GM04504 (cell line): ENCODE measurements at regions not wholly inside any gene's neighbourhood (a gene's known extent, or its start where the extent isn't known, plus 50 kb on each side); places are given as distances from the start of the nearest gene placed in this dataset.
"Not testable (repeated sequence)": the region's sequence is repeated elsewhere in the genome, so short reads cannot be mapped to it uniquely, and the experiment has no call there.

Experiments
- DNase-seq: peaks from one replicate; pipeline ENCODE4 v3.0.0-alpha.2; 2012; ENCODE audit warnings: low read depth

DNA sequence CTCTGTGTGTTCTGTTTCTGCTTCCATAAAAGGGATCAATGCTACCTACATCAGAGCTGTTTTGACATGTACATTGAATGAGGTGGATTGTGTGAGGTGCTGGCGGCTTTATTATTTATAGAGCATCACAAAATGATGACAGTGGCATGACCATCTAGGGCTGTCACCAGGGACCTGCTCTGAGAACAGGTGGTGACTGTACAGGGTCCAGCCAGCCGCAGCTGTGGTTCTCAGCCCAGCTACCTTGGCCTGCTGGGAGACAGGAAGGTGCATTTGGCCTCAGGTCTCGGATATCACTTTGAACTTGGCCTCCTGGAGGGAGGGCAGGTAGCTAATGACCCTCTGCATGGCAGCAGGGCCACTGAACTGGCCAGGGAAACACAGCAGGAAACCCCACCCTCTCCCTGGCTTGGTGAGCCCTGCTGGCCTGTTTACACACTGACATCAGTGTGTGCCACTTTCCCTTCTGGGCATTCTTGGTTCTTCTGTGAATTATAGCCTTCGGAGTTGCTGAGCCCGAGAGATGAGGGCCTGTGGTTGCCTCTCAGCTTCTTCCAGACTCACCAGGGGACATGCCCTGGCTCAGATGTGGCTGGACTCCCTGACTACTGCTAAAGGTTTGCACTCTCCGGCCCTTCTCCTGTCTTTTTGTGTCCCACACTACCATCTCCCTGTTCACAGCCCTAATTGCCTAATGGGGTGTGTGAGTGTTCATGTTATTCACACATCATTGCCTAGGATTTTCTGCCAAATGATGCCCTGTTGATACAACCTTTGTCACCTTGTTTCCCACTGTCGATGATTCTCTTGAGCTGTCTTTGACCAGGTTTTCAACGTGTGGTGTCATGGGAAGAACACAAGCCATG lies 109.2 kb upstream of the RAB12 start:
- no peak for DNase-seq

DNA sequence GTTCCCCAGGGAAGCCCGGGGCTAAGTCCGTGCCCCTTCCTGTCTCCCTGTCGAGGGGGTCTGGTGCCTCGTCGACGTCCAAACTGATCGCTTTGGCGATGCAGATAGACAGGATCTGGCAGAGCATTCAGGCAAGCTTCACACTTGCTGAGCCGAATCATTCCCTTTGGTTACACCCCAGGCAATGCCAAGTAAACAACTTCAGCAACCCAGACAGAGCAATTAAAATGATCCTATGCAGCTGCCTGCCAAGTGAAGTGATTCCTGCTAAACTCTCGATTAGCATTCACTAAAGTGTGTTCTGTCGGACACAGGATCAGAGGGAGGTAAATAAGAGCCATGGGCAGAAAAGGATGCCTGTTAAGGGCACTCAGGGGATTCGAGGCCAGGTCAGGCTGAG lies 108.2 kb upstream of the RAB12 start:
- DNase-seq, result no peak

DNA sequence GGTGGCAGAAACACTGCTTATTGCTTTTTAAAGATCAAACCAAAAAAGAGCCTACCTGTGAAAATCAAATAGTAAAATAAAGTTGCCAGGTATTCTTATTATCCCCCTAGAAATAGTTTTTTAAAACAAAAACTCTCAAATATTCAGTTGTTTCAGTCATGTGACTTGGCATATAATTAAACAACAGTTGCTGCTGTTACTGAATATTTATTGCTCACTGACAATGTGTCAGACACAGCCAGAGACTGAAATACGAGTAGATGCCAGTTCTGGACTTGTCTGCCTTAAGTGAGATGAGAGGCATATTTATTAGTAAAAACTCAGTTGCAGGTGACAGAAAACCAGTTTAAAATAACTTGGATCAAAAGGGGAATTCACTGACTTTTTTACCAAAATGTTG lies 106.0 kb upstream of the RAB12 start:
- DNase-seq, result no peak

DNA sequence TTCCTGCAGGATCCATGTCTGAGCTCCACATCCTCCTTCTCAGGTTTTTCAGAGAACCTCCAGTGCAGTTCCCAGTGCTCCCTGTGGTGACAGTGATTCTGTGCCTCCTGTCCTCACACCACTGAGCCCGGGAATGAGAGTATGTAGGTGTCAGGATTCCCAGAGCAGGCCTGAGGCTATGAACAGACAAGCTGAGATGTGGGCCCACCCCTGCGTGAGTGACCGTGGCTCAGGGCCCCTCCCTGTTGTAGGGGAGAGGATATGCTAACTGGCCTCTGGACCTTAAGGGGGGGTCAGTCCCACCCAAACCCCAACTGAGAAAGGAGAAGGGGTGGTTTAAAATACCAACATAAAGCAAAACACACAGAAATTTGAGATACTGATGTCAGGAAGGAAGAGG lies 104.8 kb upstream of the RAB12 start:
- no peak for DNase-seq

DNA sequence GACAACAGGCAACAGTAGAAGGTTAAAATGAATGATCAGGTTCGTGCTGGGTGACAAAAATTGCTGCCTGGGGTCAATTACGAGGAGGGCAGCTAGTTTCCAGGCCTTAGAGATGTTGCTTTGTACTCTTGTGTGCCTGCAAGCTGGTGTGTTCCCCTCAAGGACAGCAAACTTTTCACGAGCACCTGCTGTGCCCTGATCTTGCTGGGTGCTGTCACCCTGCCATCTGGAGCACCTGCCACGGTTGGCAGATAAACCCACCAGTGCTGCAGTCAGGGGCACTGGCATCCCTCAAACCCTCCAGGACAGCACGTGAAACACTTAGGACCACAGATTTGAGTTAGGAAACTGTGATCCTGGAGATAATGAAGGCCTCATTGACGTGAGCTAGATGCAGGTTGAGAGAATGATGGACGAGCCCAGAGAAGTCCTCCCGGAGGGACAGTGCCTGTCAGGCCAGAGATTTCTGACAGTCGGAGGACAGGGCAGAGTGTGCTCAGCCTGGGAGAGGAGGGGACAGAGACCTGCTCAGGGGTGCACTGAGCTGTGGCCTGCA lies 104.3 kb upstream of the RAB12 start:
- no peak for DNase-seq

DNA sequence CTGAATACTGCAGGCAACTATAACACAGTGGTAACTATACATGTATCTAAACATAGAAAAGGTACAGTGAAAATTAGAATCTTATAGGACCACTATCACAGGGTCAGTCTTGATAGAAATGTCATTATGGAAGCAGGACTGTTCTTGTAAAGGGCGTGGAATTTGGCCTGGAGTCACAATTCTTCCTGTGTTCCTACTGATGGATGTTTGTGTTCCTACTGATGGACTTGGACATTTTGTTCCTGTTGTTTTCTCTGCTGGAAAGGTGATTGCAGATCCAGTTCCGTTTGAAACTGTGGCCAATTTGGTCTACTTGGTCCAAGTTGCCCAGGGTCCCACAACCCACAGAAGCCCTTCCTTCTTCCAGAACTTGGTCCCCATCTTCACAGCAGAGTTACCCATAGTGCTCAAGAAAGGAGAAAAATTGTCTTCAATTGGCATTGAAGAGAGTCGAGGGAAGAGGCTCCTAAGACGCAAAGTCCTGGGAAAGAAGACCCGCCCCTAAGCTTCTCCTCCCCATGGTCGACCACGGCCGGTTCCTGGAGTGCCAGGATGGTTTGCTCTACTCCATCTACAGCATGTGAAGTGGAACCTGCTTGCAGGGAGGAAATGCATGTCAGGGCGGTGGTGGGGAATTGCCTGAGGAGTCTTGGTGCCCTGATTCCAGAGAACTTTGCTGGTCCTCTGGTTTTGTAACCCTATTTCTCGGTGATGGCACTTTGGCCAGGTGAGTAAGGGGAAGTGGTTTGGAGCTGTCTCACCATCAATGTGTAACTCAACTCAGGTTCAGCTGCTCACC lies 102.8 kb upstream of the RAB12 start:
- DNase-seq, result no peak

DNA sequence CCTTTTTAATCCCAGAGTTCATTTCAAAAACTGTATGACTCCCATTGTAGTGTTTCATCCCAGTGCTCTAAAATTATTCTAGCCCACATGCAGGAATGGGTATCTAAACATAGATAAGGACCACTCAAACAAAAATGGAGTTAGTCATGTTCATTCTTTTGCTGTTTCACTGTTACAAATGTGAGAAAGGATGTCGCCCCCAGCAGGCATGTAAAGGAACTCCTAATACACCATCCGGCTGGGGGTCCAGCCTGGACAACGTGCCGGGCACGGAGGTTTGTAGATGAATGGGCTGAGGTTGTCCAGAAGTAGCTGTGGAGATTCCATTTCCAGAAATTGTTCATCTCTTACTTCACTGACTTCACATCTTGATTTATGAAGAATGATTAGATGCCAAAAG lies 101.9 kb upstream of the RAB12 start:
- no peak for DNase-seq

DNA sequence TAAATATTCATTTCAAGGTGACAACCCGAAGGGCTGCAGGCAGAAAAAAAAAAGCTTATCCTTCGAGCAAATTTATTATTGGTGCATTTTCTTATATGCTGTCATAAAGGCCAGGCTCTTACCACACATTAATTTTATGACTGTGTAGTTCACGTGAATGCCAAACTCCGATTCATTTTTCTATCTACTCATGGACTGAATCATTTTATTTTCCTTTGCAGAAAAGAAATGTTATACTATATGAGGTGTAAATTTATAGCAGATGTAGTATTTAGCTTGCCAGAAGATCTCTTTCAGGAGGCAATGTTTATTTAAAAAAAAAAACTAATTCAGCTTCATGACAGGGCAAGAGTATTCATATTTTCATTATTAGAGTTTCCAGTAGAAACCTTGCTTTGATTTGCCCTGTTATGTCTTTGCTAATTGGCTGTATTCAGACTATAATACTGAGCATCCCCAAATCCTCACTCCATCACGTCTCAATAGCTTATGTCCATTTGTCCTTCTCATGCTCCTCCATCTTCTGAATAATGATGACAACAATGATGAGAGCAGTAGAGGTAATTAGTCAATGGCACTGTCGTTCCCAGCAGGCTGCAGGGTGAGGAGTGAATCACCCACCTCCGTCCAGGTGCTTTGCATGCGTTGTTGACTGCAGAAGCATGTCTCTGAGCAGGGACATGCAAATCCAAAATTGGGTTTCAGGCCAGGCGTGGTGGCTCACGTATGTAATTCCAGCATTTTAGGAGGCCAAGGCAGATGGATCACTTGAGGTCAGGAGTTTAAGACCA lies 101.1 kb upstream of the RAB12 start:
- DNase-seq, result peak; percentile 15

DNA sequence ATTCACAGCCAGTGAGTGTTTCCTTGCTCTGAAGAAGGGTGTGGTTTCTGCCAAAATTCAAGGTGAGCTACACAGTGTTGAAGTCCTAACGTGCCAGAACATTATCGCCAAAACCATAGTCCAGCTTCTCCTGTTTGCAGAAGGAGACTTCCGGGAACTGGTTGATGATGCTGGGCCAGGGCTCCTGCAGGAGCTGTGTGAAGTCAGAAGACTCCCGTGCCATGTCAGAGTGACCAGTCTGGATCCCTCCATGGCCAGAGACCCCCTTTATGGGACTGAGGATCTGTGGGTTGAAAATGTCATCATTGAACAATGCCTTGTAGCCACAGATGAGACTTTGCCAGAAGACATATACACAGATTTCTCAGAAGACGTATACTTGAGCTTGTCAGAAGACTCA lies 96.0 kb upstream of the RAB12 start:
- no peak for DNase-seq

DNA sequence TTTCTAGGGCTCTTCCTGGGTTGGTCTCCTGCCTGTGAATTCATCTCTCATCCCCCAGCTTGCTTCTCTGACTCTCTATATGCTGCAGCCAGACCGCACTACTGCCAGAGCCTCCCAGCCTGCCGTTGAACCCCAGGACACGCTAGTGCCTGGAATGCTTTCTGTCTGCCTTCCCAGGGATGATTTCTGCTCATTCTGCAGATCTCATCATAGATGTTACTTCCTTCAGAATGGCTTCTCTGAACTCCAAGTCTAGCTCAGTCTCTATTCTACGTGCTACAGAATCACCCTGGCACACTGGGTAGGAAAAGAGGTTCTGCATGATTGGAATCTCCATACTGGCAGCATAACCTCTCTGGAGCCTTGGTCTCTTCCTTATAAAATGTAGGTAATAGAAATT lies 94.8 kb upstream of the RAB12 start:
- DNase-seq, result no peak

DNA sequence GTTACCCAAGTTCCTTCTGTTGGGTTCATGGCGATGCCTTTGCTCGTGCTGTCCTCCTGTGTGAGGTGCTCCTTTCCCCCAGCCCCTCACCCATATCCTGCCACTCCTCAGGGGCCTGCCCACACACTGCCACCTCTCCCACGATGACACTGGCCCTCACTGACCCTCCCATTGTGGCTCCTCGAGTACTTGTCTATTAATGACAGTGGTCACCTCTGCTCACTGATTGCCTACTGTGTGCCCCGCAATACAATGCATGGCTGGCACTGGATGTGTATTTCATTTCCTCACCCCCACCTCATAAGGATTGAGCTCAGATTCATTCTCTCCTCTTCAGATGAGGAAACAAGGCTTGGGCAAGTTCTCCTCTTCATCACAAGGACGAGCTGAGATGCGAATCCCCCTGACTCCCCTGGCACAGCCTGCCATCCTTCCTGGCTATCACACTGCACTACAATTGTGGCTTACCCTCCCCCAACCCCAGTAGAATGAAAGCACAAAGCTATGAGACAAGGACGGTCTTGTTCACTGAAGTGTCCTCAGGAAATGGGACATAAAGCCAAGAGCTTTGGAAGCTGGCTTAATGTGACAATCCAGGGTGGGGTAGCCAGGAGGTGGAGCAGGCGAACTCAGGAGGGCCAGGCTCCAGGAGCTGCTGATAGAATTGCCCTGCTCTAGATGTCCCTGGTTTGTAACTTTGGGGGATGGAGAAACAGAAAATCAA lies 93.9 kb upstream of the RAB12 start:
- DNase-seq, result no peak

DNA sequence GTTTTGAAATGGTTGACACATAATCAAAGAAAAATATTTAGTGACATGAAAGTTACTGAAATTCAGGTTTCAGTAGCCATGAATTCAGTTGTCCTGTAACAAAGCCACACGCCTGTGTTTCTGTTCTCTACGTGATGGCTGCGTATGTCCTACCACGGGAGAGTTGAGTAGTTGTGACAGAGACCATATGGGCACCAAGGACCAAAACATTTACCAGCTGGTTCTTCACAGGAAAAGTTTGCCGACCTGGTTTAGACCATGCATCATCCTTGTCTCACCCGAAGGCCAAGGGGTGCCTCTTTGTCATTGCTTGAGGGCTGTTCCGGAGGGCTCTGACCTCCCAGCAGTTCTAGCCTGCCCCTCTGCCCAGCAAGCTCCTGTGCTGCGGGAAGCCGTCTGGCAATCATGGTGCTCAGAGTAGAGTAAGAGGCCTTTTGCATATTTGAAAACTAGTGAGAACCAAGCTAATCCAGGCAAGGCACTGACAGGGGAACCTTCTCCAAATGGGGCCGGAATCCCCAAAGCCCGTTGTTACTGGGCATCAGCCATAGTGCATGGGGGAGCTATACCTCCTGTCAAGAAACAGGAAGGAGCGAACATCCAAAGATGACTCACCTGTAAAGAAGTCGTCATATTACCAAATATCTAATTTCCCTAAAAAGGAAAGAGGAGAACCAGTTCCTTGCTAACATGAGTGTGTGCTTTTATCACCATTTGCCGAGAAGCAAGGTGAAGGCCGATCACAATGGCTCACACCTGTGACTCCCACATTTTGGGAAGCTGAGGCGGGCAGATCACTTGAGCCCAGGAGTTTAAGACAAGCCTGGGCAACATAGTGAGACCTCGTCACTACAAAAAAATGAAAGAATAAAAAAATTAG lies 92.6 kb upstream of the RAB12 start:
- DNase-seq, result no peak

DNA sequence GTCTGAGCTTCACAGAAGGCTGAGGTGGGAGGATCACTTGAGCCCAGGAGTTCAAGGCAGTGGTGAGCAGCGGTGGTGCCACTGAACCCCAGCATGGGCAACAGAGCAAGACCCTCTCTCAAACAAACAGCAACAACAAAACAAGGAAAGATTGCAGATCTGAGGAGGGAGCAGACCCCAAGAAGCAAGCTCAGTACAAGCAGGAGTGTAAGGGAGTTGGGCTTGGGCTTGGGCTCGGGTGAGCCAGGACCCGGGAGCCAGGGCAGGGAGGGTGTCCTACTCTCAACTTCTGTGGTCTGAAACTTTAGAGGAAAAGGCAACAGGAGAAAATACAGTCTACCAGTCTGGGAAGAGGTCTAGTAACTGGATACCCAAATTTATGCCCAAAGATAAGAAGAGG lies 92.0 kb upstream of the RAB12 start:
- no peak for DNase-seq

DNA sequence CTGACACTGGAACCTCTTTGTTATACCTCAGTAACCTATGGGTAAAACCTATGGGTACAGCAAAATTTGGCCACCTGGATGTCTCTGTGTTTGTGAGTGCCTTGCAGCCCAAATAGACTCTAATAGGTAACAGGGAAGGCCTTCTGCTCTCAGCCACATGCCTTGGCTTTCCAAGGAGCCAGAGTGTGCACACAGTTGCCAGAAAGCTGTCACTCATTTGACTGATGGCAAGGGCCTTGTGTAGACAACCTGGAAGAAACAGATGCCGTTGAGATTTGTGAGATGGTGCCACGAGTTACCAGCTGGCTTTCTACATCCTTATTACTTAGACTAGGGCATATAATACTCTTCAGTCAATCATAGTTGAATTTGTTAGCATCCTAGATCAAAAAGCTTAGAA lies 90.1 kb upstream of the RAB12 start:
- DNase-seq, result no peak

DNA sequence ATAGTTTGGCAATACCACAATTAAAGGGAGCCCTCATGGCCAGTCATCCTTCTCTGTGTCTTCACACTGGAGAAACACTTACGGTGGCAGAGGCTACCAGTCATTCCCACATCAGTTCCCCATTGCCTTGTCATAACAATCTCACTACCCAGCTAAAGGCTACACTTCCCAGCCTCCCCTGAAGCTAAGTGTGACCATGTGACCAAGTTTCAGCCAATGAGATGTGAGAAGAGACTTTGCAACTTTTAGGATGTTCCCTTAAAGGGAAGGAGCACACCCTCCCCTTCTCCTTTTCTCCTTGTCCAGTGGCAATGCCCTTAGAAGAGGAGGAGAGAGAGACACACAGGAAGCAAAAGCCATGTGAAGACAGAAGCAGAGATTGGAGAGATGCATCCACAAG lies 89.0 kb upstream of the RAB12 start:
- no peak for DNase-seq

DNA sequence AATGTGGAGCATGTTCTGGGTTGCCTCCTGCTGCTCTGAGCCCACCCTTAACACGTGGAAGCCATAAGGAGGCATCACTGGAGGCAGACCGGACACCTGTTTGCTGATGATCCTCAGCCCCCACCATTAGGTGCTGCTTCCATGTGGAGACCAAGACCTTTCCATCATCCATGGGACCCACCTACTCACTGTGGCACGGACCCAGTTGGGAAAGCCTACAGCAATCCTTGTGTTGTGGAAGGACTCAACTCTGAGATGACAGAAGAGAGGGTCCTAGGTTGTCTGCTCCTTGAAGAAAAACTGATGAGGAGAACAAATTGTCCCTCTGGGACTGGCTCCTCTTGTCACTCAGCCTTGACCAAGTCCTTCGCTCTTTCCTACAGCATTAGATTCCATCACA lies 86.5 kb upstream of the RAB12 start:
- no peak for DNase-seq

DNA sequence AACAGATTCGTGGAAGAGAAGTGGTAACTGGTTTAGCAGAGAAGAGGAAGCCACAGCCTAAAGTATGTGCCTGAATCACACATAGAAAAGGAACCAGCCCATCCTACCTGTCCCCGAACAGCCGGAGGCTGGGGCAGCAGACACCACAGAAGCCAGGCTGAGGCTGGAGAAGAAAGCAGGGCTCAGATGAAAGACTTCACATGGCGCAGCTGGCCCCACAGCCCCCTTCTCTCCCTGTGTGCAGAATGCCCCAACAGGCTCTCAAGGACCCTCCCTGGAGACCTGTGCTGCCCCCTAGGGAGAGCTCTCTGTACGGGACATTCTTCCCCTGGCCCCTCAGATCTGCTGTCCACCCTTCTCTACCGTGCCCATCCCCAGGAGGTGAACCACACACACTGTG lies 83.5 kb upstream of the RAB12 start:
- DNase-seq, result no peak

DNA sequence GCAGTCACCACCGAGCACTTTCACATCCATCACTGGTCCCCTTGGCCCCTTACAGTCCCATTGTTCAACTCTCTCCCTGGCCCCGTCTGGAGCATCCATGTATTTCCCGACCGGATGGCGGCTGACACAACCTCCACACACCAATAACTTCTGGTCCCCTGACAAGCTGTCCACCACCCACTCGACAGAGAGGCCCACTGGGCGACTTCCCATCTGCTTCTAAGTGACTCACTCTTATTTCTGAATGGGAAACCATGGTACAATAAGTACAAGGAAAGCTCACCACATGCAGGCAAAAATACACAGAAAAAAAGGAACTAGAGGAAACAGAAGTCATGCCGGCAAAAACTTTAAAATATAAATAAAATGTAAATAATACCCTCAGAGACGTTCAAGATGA lies 82.9 kb upstream of the RAB12 start:
- no peak for DNase-seq

DNA sequence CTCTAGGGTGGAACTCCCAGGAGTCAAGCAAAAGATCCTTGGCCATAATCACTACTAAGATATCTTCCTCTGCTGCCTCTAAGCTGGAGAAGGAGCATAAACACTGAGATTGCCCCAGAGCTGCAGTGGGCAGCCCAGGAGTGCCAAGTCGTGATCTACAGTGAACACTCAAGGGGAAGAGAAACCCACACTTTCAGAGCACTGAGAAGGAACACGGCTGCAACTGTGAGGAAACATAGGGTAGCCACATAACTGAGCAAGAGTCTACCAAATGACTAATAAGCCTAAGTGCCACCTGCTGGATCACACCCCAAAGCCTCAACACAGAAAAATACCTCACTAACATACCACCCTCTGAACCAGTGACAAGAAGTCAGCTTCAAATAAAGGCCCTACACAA lies 79.6 kb upstream of the RAB12 start:
- DNase-seq, result no peak

DNA sequence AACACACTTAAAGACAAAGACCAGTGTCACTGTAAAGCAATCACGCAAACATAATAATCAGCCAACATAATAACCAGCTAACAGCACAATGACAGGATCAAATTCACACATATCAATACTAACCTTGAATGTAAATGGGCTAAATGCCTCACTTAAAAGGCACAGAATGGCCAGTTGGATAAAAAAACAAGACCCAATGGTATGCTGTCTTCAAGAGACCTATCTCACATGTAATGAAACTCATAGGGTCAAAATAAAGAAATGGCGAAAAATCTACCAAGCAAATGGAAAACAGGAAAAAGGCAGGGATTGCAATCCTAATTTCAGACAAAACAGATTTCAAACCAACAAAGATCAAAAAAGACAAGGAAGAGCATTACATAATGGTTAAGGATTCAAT lies 78.2 kb upstream of the RAB12 start:
- DNase-seq, result not testable (repeated sequence)

DNA sequence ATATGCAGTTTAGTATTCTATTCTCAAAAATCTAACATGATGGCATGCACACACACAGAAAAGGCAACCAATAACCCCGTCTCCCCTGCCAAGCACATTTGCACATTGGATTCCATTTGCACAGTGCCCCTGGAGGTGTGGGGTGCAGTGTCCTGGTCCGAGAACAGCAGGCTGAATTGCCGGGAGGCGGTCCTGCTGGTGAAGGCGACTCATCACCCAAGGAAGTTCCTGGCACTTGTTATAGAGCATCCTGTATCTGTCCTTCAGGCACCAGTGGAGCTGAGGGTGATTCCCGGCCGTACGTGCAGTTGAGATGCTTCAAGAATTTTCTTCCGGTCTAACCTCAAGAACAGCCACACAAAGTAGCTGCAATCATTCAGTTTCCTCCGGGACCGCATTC lies 73.0 kb upstream of the RAB12 start:
- DNase-seq, result no peak
